ENCODE measurements at regions not wholly inside any gene's neighbourhood (a gene's known extent, or its start where the extent isn't known, plus 50 kb on each side); places are given as distances from the start of the nearest gene placed in this dataset.

GRCh38 chr11:106212081-106212480 is 134.6 kb downstream of the AASDHPPT start:
- Histone ChIP-seq H3K27ac (no peak overlapping the region), H3K4me1 (no peaks in the 10 kb centered on the region), H3K9me3 (no peaks in the 10 kb centered on the region), H3K36me3 (no peaks in the 10 kb centered on the region), H3K27me3 (no peaks in the 10 kb centered on the region), H3K4me3 (no peak overlapping the region)
- intact Hi-C loops (cut with DNase I) = no loop called here
- TF ChIP-seq POLR2AphosphoS5 (IDR thresholded peaks at IDR 0.05; ENCODE audit: insufficient read depth in 1 of 2, low read depth in 1 of 2) (no peak), POLR2A (IDR thresholded peaks at IDR 0.05) (no peak), CTCF (IDR thresholded peaks at IDR 0.05) (no peak)
- no peak for DNase-seq (ENCODE audit: extremely low spot score in 2 of 2)

- Histone ChIP-seq H3K9me3 (no peaks in the 10 kb centered on the region), H3K4me1 (no peaks in the 10 kb centered on the region), H3K36me3 (no peaks in the 10 kb centered on the region), H3K4me3 (no peak overlapping the region), H3K27me3 (no peaks in the 10 kb centered on the region), H3K27ac (no peak overlapping the region)
- no peak for TF ChIP-seq POLR2A (IDR thresholded peaks at IDR 0.05)
- no peak for TF ChIP-seq CTCF (IDR thresholded peaks at IDR 0.05)
- DNase-seq (ENCODE audit: extremely low spot score in 2 of 2) = no peak
- intact Hi-C loops (cut with DNase I) = no loop called here
These were observed 138.8 kb downstream of the AASDHPPT start for GRCh38 chr11:106216281-106216680.

- Histone ChIP-seq H3K4me3 (no peak overlapping the region), H3K9me3 (no peaks in the 10 kb centered on the region), H3K27me3 (no peaks in the 10 kb centered on the region), H3K36me3 (no peaks in the 10 kb centered on the region), H3K27ac (no peak overlapping the region), H3K4me1 (no peaks in the 10 kb centered on the region)
- intact Hi-C loops (cut with DNase I) = no loop called here
- no peak for TF ChIP-seq POLR2AphosphoS5 (IDR thresholded peaks at IDR 0.05; ENCODE audit: insufficient read depth in 1 of 2, low read depth in 1 of 2)
- no peak for TF ChIP-seq CTCF (IDR thresholded peaks at IDR 0.05)
- no peak for TF ChIP-seq POLR2A (IDR thresholded peaks at IDR 0.05)
- no peak for DNase-seq (ENCODE audit: extremely low spot score in 2 of 2)
These were observed 140.0 kb downstream of the AASDHPPT start for GRCh38 chr11:106217456-106217855.

GRCh38 chr11:106218106-106218505 is 140.6 kb downstream of the AASDHPPT start:
- TF ChIP-seq POLR2AphosphoS5 (IDR thresholded peaks at IDR 0.05; ENCODE audit: insufficient read depth in 1 of 2, low read depth in 1 of 2) = no peak
- TF ChIP-seq POLR2A (IDR thresholded peaks at IDR 0.05) = no peak
- no peak for TF ChIP-seq CTCF (IDR thresholded peaks at IDR 0.05)
- Histone ChIP-seq H3K9me3 (no peaks in the 10 kb centered on the region), H3K27me3 (no peaks in the 10 kb centered on the region), H3K36me3 (no peaks in the 10 kb centered on the region), H3K27ac (no peak overlapping the region), H3K4me1 (no peaks in the 10 kb centered on the region), H3K4me3 (no peak overlapping the region)
- DNase-seq (ENCODE audit: extremely low spot score in 2 of 2) = no peak
- intact Hi-C loops (cut with DNase I) = no loop called here

- intact Hi-C loops (cut with DNase I) = no loop called here
- no peaks in the 10 kb centered on the region for H3K4me1 ChIP-seq
- H3K36me3 ChIP-seq = no peaks in the 10 kb centered on the region
- H3K27me3 ChIP-seq = no peaks in the 10 kb centered on the region
- TF ChIP-seq POLR2A (IDR thresholded peaks at IDR 0.05) (no peak), CTCF (IDR thresholded peaks at IDR 0.05) (no peak), POLR2AphosphoS5 (IDR thresholded peaks at IDR 0.05; ENCODE audit: insufficient read depth in 1 of 2, low read depth in 1 of 2) (no peak)
- no peak for DNase-seq (ENCODE audit: extremely low spot score in 2 of 2)
- no peak overlapping the region for H3K4me3 ChIP-seq
- H3K27ac ChIP-seq = no peak overlapping the region
- no peaks in the 10 kb centered on the region for H3K9me3 ChIP-seq
These were observed 145.2 kb downstream of the AASDHPPT start for GRCh38 chr11:106222626-106223025.

Measured in vagina (tissue), 2 donors.